GM18505 (cell line): ENCODE measurements at regions not wholly inside any gene's neighbourhood (a gene's known extent, or its start where the extent isn't known, plus 50 kb on each side); places are given as distances from the start of the nearest gene placed in this dataset.

Experiments
- ATAC-seq: cut with Tn5 transposase; IDR thresholded peaks from one replicate; pipeline ENCODE4 v1.9.1; 2021; ENCODE audit not compliant: unreplicated experiment
- POLR2A ChIP-seq: IDR thresholded peaks from 4 replicates; pipeline ENCODE4 v1.6.1; 2011; ENCODE audit warnings: borderline replicate concordance; ENCODE audit not compliant: insufficient read depth, insufficient read length; ENCODE audit errors: extremely low read depth

DNA sequence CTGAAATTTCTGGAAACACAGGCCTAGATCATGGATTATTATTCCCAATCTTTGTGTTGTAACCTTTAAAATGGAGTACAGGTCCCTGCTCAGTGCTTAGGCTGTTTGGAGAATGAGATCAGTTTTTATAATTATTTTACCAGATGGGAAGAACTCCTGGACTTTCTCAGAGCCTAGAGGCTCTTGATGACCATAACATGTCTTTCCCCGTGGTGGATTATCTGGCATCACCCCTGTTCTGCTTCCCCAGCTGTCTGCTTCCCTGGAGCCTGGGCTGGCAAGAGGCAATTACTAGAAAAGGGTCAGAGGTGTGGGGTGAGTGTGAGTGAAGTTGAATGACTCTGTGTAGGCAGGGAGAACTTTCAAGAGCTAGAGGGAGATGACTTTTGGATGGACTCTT, 143.0 kb downstream of the CARTPT start:
- no peak for TF ChIP-seq POLR2A
- no peak for ATAC-seq

DNA sequence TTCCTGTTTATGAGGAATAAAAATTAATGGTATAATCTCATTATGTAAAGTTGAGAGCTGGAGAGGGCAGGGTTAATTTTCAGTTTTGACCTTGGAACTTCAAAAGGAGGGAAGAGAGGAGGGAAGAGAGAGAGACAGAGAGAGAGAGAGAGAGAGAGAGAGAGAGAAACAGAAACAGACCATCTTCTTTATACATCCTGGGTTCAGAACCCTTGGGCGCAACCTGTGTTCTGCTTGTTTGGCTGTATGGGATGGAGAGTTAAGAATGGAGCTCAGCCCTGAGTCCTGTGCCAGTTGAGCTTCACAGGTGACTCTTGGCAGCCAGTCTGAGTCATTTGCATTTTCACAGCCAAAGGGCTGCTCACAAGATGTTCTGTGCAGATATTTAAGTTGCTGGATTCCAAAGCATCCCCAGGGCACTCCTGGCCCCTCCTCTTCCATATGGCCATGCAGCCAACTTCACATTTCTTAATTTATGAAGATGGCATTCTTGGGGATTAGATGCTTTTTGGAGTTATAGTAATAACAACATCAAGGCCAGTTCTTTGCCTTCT, 143.5 kb downstream of the CARTPT start:
- ATAC-seq = no peak
- no peak for TF ChIP-seq POLR2A

GRCh38 chr5:71864730-71865601, 145.9 kb downstream of the CARTPT start:
- no peak for TF ChIP-seq POLR2A
- no peak for ATAC-seq

DNA sequence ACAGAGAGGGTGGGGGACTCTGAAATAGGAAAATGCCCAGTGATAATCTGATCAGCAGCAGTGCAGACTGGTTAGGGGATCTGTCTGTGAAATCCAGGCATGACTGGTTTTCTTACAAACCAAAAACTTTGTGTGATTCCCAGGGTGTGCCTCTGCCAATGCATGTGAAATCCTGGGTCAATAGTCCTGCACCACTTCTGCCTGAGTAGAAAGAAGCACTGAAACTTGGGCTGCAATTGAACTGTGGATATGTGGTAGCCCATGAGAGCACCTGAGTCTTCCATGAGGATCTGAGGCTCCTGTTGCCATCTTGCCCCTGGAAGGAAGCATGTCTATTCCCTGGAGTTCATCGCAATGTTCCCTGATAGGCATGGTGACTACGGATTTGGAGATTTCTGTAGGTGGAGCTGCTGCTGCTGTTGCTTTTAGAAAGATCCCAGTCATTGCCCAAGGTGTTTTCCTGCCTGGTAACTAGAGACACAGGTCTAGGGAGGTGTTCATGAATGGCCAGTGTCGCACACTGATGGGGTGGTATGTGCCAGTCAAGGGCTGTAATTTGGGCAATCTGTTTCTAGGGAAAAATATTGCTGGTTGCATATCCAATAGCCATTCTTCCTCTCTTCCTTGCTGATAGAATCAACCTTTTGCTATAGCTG, 146.7 kb downstream of the CARTPT start:
- no peak for ATAC-seq
- TF ChIP-seq POLR2A = no peak

DNA sequence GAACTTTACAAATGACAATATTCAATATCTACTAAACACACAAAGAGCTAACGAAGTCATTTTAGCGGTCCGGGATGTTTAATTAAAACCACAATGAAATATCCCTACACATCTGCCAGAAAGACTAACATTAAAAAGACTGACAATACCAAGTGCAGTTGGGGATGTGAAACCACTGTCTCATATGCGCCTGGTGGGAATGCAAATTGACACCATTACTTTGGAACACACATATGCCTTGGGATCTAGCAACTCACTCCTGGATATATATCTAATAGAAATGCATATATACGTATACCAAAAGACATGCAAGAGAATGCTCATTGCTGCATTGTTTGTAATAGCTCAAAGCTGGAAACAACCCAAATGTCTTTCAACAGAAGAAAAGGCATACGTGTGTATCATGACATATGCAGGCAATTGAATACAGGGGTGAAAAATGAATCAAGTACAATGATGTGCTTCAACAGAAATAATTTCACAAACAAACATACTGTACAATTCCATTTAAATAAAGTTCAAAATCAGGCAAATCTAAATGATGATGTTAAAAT, 153.3 kb downstream of the CARTPT start:
- no peak for TF ChIP-seq POLR2A
- no peak for ATAC-seq

GRCh38 chr5:71873191-71873591, 154.1 kb downstream of the CARTPT start:
- no peak for TF ChIP-seq POLR2A
- ATAC-seq = no peak

DNA sequence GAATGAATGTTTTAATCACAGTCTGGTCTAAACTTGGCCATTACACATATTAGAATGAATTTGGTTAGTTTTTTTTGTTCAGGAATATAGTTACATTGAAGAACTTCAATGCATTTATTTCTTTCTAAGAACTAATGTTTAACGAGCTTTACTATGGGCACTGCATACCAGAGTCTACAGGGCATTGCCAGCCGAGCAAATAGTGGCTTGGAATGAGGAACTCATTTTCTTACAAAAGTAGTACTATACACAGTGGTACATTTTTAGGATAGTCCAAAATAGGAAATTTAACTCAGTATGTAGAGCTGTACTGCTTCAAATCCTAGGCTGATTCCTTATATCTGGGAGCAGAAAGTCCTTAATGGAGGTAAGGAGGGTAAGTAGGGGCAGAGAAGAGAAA, 155.4 kb downstream of the CARTPT start:
- no peak for TF ChIP-seq POLR2A
- no peak for ATAC-seq

DNA sequence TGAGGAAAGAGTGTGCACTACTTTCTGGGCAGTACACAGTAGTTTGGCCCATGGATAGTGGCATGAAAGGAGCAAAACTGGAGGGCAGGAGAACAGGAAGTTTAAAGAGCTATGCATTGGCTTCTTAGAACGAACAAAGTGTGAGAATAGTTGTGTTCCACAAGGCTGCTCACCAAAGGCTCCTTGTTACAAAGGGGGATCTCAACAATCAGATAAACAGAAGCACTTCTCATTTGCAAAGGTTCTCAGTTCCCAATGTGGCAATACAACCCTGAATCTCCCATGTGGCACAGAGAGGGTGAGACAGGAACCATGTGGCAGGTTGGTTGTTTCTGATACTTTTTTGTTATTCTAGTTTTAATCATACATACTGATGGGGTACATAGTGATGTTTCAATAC, 158.4 kb downstream of the CARTPT start:
- TF ChIP-seq POLR2A = no peak
- ATAC-seq = peak; percentile 58

DNA sequence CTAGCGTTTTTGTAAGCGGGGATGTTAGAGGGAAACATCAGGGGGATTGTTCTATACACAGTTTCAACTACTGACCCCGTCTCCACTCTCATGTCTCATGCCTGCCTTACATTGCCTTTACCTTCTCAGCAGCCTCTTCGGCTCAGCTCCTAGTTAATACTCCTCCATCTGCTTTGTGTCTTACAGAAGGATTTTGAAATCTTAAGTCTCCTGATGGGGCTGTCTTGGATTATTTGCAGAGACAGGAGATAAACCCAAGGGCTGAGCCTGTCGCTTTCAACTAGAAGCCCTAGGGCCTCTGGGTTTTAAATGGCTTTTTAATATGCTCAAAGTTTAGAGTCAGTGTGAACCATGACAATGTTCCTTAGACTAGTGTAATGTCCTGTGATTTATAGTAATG, 161.5 kb downstream of the CARTPT start:
- ATAC-seq = no peak
- TF ChIP-seq POLR2A = no peak

DNA sequence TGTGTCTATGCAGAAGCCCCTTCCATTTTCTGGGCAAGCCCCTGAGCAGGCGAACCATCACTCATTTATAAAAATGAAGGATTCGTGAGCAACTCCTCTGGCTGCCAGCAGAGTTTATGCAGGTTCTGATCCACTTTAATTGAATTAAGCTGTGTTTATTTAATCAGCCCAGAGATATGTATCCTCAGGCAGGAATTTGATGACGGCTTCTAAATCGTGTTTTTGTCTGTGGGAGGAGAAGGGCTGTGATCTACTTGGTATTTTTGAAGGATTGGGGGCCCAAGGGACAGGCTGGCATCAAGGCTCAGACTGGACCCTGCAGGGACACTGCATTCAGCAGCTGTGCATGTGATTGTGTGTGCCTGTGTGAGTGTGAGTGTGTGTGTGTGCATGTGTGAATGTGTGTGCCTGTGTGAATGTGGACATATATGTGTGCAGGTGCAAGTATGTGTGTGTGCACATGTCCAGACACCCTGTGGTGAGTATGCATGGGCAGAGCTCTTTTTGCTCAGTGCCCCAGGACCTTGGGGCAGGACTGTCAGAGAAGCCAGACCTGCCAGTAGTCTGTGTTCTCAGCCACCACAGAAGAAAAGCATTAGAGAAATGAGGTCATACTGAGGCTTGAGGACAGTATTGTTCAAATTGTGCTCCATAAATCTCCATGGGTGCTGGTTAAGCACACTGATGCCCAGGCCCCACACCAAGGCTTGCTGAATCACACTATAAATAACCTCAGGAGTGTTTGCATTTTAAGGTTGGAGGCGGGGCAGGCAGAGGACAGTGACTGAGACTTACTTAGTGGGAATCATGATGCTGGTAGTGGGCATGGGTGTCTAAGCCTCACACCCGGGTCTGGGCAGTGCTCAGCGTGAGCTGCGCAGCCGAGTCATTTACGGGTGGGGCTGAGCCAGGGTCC, 164.0 kb downstream of the CARTPT start:
- TF ChIP-seq POLR2A = no peak
- ATAC-seq = no peak

GRCh38 chr5:71883742-71884103, 164.6 kb downstream of the CARTPT start:
- no peak for ATAC-seq
- no peak for TF ChIP-seq POLR2A

- TF ChIP-seq POLR2A = no peak
- ATAC-seq = no peak
Measured at GRCh38 chr5:71884926-71885325, 165.9 kb downstream of the CARTPT start.

DNA sequence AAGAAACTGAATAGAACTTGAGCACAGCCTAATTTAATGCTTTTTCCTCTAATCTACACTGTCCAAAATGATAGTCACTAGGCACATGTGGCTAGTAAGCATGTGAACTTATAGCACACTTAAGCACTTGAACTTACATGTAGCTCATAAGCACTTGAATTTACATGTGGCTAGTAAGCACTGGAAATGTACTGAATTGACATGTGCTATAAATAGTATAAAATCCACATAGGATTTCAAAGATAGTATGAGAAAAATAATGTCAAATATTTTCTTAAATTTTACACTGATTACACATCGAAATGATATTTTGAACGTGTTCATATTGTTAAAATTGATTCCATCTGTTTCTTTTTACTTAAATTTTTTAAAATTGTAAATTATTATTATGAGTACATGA, 167.3 kb downstream of the CARTPT start:
- no peak for ATAC-seq
- no peak for TF ChIP-seq POLR2A

- TF ChIP-seq POLR2A = peak; percentile 20
- ATAC-seq = peak; percentile 87
Measured at GRCh38 chr5:71887680-71888079, 168.6 kb downstream of the CARTPT start.

- no peak for TF ChIP-seq POLR2A
- no peak for ATAC-seq
Measured at GRCh38 chr5:71891406-71891805, 172.3 kb downstream of the CARTPT start.
